A673 (cell line): ENCODE measurements at regions not wholly inside any gene's neighbourhood (a gene's known extent, or its start where the extent isn't known, plus 50 kb on each side); places are given as distances from the start of the nearest gene placed in this dataset.
"Not testable (repeated sequence)": the region's sequence is repeated elsewhere in the genome, so short reads cannot be mapped to it uniquely, and the experiment has no call there.

Experiments used
- BruUV-seq: library from RNA; stranded (reverse); fragments of 400-500 nt; replicated peaks from 2 replicates; lab custom pipeline; 2021; lab: Mats Ljungman, UMichigan
- CTCF ChIA-PET: fragments of 300-600 bp; sonication (Branson Sonifier 250); formaldehyde crosslinking; loops from one replicate; lab custom pipeline; 2022; ENCODE audit warnings: antibody characterized with exemption; lab: Charles Lee
- POLR2A ChIA-PET: fragments of 300-600 bp; sonication (Branson Sonifier 250); formaldehyde crosslinking; loops from one replicate; lab custom pipeline; 2022; ENCODE audit warnings: antibody characterized with exemption; ENCODE audit not compliant: low non-redundant PET; lab: Charles Lee
- DNase-seq: peaks from one replicate; pipeline ENCODE4 v3.0.0-alpha.2; 2015; ENCODE audit warnings: low spot score
- H3K27ac ChIP-seq: fragments of 200-600 bp; sonication (generic); 2 replicates; pipeline ENCODE4 v1.5.1; 2016; ENCODE audit warnings: mixed run types, low read depth, mild to moderate bottlenecking, mixed read lengths, antibody characterized with exemption, low read length; ENCODE audit not compliant: poor library complexity, severe bottlenecking
- H3K27me3 ChIP-seq: fragments of 200-600 bp; sonication (generic); replicated peaks from 2 replicates; pipeline ENCODE4 v1.6.1; 2017; ENCODE audit warnings: mixed run types, low read depth, mild to moderate bottlenecking, mixed read lengths, antibody characterized with exemption, low read length; ENCODE audit not compliant: insufficient read depth, poor library complexity
- H3K36me3 ChIP-seq: fragments of 200-600 bp; sonication (generic); 2 replicates; pipeline ENCODE4 v1.6.1; 2016; ENCODE audit warnings: mixed run types, mild to moderate bottlenecking, mixed read lengths, antibody characterized with exemption, low read length; ENCODE audit not compliant: insufficient read depth, poor library complexity, severe bottlenecking
- H3K4me1 ChIP-seq: fragments of 200-600 bp; sonication (generic); 2 replicates; pipeline ENCODE4 v1.6.1; 2017; ENCODE audit warnings: mixed run types, mild to moderate bottlenecking, mixed read lengths, antibody characterized with exemption, low read length; ENCODE audit not compliant: insufficient read depth, poor library complexity, severe bottlenecking
- H3K4me3 ChIP-seq: fragments of 200-600 bp; sonication (generic); 2 replicates; pipeline ENCODE4 v1.5.1; 2016; ENCODE audit warnings: low read depth, mixed run types, mild to moderate bottlenecking, mixed read lengths, low read length; ENCODE audit not compliant: poor library complexity, severe bottlenecking
- H3K9me3 ChIP-seq: fragments of 200-600 bp; sonication (generic); 2 replicates; pipeline ENCODE4 v1.6.1; 2016; ENCODE audit warnings: mixed run types, low read depth, mild to moderate bottlenecking, mixed read lengths, antibody characterized with exemption, low read length; ENCODE audit not compliant: poor library complexity, severe bottlenecking
- EZH2 ChIP-seq: fragments of 200-600 bp; sonication (generic); IDR thresholded peaks from 2 replicates; pipeline ENCODE4 v1.6.1; 2017; ENCODE audit warnings: borderline replicate concordance, low read depth, mild to moderate bottlenecking, mixed read lengths, antibody characterized with exemption, low read length; ENCODE audit not compliant: poor library complexity, severe bottlenecking
- intact Hi-C: fragments of 100-400 bp; cut with micrococcal nuclease; formaldehyde crosslinking; loops from one replicate; pipeline ENCODE4 v1.10.0; 2022; ENCODE audit not compliant: unreplicated experiment
- TF ChIP-seq, protein P1 (sequence below): fragments of 300-800, 200-600 bp; sonication (generic); conservative IDR thresholded peaks from 2 replicates; pipeline ENCODE4 v1.5.1; 2017; ENCODE audit warnings: low read depth, mild to moderate bottlenecking, antibody characterized with exemption, low read length, moderate library complexity, mixed read lengths

DNA sequence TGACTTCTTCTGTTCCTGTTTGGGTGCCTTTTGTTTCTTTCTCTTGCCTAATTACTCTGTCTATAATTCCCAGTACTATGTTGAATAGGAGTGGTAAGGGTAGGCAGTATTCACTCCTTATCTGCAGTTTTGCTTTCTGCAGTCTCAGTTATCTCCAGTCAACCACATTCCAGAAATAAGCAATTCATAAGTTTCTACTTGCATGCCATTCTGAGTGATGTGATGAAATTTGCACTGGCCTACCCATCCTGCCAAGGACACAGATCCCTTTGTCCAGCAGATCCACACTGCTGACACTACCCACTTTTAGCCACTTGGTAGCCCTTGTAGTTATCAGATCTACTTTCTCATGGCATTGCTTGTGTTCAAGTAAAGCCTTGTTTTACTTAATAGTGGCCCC, 971.6 kb upstream of the INTU start:
- BruUV-seq: no TSS peak
- Histone ChIP-seq H3K27me3 (no peaks in the 10 kb centered on the region), H3K36me3 (no peaks in the 10 kb centered on the region), H3K9me3 (no peaks in the 10 kb centered on the region), H3K27ac (no peak overlapping the region), H3K4me1 (no peaks in the 10 kb centered on the region), H3K4me3 (no peak overlapping the region)
- TF ChIP-seq, protein P1, sequence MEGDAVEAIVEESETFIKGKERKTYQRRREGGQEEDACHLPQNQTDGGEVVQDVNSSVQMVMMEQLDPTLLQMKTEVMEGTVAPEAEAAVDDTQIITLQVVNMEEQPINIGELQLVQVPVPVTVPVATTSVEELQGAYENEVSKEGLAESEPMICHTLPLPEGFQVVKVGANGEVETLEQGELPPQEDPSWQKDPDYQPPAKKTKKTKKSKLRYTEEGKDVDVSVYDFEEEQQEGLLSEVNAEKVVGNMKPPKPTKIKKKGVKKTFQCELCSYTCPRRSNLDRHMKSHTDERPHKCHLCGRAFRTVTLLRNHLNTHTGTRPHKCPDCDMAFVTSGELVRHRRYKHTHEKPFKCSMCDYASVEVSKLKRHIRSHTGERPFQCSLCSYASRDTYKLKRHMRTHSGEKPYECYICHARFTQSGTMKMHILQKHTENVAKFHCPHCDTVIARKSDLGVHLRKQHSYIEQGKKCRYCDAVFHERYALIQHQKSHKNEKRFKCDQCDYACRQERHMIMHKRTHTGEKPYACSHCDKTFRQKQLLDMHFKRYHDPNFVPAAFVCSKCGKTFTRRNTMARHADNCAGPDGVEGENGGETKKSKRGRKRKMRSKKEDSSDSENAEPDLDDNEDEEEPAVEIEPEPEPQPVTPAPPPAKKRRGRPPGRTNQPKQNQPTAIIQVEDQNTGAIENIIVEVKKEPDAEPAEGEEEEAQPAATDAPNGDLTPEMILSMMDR: no peak
- TF ChIP-seq EZH2: no peak
- intact Hi-C loops: no loop called here
- DNase-seq: no peak
- CTCF ChIA-PET: no interaction called here
- POLR2A ChIA-PET: no interaction called here

DNA sequence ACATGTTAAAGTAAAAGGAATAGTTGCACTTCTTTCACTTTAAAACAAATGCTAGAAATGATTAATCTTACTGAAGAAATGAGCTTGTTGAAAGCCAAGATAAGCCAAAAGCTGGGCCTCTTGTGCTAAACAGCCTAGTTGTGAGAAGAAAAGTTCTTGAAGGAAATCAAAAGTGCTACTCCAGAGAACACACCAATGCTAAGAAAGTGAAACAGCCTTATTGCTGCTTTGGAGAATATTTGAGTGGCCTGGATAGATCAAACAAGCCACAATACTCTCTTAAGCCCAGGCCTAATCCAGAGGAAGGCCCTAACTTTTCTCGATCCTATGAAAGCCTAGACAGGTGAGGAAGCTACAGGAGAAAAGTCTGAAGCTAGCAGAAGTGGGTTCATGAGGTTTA, 967.9 kb upstream of the INTU start:
- TF ChIP-seq EZH2: no peak
- TF ChIP-seq, protein P1: no peak

DNA sequence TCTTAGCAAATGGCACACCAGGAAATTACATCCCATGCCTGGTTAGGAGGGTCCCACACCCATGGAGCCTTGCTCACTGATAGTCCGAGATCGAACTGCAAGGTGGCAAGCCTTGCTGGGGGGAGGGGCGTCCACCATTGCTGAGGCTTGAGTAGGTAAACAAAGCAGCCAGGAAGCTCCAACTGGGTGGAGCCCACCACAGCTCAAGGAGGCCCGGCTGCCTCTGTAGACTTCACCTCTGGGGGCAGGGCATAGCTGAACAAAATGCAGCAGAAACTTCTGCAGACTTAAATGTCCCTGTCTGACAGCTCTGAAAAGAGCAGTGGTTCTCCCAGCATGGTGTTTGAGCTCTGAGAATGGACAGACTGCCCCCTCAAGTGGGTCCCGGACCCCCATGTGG, 962.7 kb upstream of the INTU start:
- H3K4me1 ChIP-seq, DNase-seq, H3K27ac ChIP-seq, BruUV-seq, H3K9me3 ChIP-seq, H3K36me3 ChIP-seq, H3K27me3 ChIP-seq, POLR2A ChIA-PET, H3K4me3 ChIP-seq, intact Hi-C loops, CTCF ChIA-PET: not testable (repeated sequence)

More for the DNA sequence above, 967.9 kb upstream of the INTU start:
- Histone ChIP-seq H3K36me3 (no peaks in the 10 kb centered on the region), H3K4me1 (no peaks in the 10 kb centered on the region), H3K27ac (no peak overlapping the region), H3K4me3 (no peak overlapping the region), H3K27me3 (no peaks in the 10 kb centered on the region), H3K9me3 (no peaks in the 10 kb centered on the region)
- no peak for DNase-seq
- intact Hi-C loops: no loop called here
- ChIA-PET POLR2A (no interaction called here), CTCF (no interaction called here)
- BruUV-seq: no TSS peak

DNA sequence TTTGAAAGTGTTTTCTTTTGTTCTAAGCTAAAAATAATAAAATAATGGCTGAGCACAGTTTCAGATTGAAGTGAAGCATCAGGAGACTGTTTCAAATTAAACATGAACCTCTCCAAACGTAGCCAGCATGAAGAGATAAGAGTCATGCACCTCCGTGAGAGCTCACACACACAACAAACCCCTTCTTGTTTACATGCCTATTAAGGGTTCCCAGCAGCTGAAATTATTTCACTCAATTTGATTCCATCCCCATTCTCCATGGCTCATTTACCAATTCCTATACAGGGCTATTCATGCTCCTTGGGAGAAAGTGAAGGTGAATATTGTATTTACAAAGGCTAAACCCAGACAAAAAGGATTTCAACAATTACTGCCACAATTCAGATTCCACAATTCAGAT, 954.1 kb upstream of the INTU start:
- no peaks in the 10 kb centered on the region for H3K36me3 ChIP-seq
- CTCF ChIA-PET: no interaction called here
- H3K27me3 ChIP-seq: no peaks in the 10 kb centered on the region

More for the DNA sequence above, 954.1 kb upstream of the INTU start:
- Histone ChIP-seq H3K4me1 (no peaks in the 10 kb centered on the region), H3K9me3 (no peaks in the 10 kb centered on the region), H3K27ac (no peak overlapping the region), H3K4me3 (no peak overlapping the region)
- no peak for DNase-seq
- TF ChIP-seq, protein P1: no peak
- no peak for TF ChIP-seq EZH2
- intact Hi-C loops: no loop called here
- POLR2A ChIA-PET: no interaction called here
- no TSS peak for BruUV-seq
